Stimulated activated CD8-positive, alpha-beta memory T cell treated with anti-CD3 and anti-CD28 coated beads, Interleukin-7, amount 100 ng/mL, for 1 hour (primary cell): ENCODE measurements at regions not wholly inside any gene's neighbourhood (a gene's known extent, or its start where the extent isn't known, plus 50 kb on each side); places are given as distances from the start of the nearest gene placed in this dataset.
"Not testable (repeated sequence)": the region's sequence is repeated elsewhere in the genome, so short reads cannot be mapped to it uniquely, and the experiment has no call there.

Experiments used
- DNase-seq, 2 donors: peaks; one replicate each; pipeline ENCODE4 v3.0.0-alpha.2; 2020; ENCODE audit warnings: low read depth in 2 of 2

- DNase-seq = no peak
Measured at GRCh38 chr2:147420517-147420916, 424.3 kb upstream of the ACVR2A start.

- no peak for DNase-seq
Measured at GRCh38 chr2:147416099-147416498, 428.7 kb upstream of the ACVR2A start.

- DNase-seq = not testable (repeated sequence)
Measured at GRCh38 chr2:147414656-147415055, 430.2 kb upstream of the ACVR2A start.

- no peak for DNase-seq
Measured at GRCh38 chr2:147408357-147408756, 436.5 kb upstream of the ACVR2A start.

GRCh38 chr2:147405651-147406050, 439.2 kb upstream of the ACVR2A start:
- no peak for DNase-seq

GRCh38 chr2:147398996-147399395, 445.8 kb upstream of the ACVR2A start:
- no peak for DNase-seq

- no peak for DNase-seq
Measured at GRCh38 chr2:147398301-147398700, 446.5 kb upstream of the ACVR2A start.

- no peak for DNase-seq
Measured at GRCh38 chr2:147396890-147397289, 447.9 kb upstream of the ACVR2A start.

GRCh38 chr2:147394179-147394790, 450.5 kb upstream of the ACVR2A start:
- DNase-seq = no peak

GRCh38 chr2:147392180-147392579, 452.6 kb upstream of the ACVR2A start:
- DNase-seq = no peak

GRCh38 chr2:147390475-147390874, 454.4 kb upstream of the ACVR2A start:
- no peak for DNase-seq

- no peak for DNase-seq
Measured at GRCh38 chr2:147389218-147389617, 455.6 kb upstream of the ACVR2A start.

- no peak for DNase-seq
Measured at GRCh38 chr2:147388217-147388616, 456.6 kb upstream of the ACVR2A start.

- no peak for DNase-seq
Measured at GRCh38 chr2:147386284-147386683, 458.5 kb upstream of the ACVR2A start.

- no peak for DNase-seq
Measured at GRCh38 chr2:147385600-147385999, 459.2 kb upstream of the ACVR2A start.

- DNase-seq = no peak
Measured at GRCh38 chr2:147384659-147385058, 460.2 kb upstream of the ACVR2A start.

GRCh38 chr2:147382322-147382948, 462.4 kb upstream of the ACVR2A start:
- DNase-seq = no peak

GRCh38 chr2:147378403-147378802, 466.4 kb upstream of the ACVR2A start:
- DNase-seq = no peak

- DNase-seq = no peak
Measured at GRCh38 chr2:147375073-147375472, 469.8 kb upstream of the ACVR2A start.

- DNase-seq = no peak
Measured at GRCh38 chr2:147374423-147374811, 470.4 kb upstream of the ACVR2A start.

- no peak for DNase-seq
Measured at GRCh38 chr2:147373800-147374422, 470.9 kb upstream of the ACVR2A start.

- DNase-seq = no peak
Measured at GRCh38 chr2:147368306-147368705, 476.5 kb upstream of the ACVR2A start.

- DNase-seq = no peak
Measured at GRCh38 chr2:147366279-147366678, 478.6 kb upstream of the ACVR2A start.
